Activated CD4-positive, alpha-beta T cell treated with anti-CD3 and anti-CD28 coated beads, Interleukin-2, Interleukin-4, amounts not matched to agents 100 ng/mL and 50 ng/mL, durations not matched to agents 16 hours and 8 hours (primary cell): ENCODE measurements at regions not wholly inside any gene's neighbourhood (a gene's known extent, or its start where the extent isn't known, plus 50 kb on each side); places are given as distances from the start of the nearest gene placed in this dataset.

Experiments
- DNase-seq: peaks from one replicate; pipeline ENCODE4 v3.0.0-alpha.2; 2020; ENCODE audit warnings: low spot score

DNA sequence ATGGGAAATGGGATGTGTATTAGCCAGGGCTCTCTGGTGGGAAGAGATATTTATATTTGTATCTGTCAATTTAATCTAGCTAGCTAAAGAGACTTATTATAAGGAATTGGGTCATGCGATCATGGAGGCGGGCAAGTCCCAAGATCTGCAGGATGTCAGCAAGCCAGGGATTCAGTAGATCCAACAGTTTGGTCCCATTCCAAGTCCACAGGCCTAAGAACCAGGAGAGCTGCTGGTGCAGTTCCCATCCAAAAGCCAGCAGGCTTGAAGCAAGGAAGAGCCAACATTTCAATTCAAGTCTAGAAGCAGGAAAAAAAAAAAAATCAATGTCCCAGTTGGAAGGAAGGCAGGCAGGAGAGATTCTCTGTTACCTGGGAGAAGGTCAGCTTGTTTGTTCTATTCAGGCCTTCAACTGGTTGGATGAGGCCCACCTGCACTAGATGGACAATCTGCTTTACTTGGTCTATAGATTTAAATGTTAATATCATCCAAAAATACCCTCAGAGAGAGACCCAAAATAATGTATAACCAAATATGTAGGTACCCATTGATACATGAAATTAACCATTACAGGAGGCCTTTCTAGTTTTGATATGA is 60.7 kb upstream of the BCAT1 start:
- no peak for DNase-seq

DNA sequence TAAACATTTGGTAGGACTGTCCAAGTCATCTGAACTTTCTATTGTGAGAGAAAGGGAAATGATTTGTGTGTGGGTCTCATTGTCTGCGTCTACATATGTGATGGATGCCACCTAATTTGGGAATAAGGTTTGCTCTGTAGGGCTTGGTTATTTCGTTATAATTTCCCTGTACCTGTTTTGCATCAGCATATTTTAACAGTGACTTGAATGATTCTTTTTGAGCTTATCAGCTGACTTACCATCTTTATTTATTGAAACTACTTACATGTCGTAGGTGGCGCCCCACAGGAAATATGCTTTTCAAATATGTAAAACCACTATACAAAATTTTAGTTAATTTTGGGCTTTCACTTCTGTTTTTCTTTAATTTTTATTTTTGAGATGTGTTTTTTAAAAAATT is 56.5 kb upstream of the BCAT1 start:
- no peak for DNase-seq

DNA sequence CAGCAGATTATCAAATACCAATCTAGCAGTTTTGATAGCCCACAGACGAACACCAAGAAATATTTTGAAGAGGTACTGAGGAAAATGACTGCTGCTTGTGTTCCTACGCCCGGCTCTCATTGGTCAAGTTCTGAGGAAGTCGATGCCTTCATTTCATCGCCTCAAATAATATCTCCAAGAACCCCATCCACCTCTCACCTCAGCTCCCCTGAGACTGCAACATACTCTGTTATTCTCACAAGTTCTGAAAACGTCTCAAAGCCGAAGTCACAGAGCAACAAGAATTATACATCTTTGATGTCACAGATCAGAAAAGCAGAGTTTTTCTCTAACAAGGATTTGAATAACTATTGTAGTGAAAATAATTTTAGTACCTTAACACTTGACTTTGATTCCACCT is 55.5 kb upstream of the BCAT1 start:
- DNase-seq: no peak

DNA sequence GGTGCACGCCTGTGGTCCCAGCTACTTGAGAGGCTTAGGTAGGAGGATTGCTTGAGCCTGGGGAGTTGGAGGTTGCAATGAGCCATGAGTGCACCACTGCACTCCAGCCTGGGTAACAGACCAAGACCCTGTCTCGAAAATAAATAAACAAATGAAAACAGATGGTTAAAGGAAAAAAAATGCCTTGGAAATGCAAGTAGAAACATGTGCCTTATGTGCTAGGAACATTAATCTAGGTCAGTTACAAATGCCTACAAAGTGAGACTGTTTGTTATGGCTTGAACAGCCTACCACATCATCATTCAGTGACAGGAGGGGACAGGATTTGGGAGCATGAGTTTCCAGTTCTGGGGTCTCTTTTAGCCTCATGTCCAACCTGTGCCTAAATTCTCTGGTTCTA is 52.4 kb upstream of the BCAT1 start:
- no peak for DNase-seq
